ENCODE measurements at regions not wholly inside any gene's neighbourhood (a gene's known extent, or its start where the extent isn't known, plus 50 kb on each side); places are given as distances from the start of the nearest gene placed in this dataset.

DNA sequence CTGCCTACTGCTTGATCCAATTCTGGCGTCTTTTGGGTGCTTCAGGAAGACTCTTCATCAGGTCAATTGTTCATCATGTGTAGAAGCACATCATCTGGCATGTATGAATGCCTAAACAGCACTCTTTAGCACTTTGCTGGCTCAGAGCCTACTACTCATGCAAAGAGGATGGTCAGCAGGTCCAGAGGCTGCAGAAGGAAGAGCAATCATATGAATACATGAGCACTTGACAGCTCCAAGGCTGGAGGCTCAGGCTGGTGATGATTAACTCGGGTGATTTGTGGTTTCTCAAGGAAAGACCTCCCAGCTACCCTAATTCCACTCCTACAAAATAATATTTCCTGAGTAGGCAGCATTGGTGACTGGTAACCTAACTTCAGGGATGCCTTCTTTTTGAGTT, 103.8 kb upstream of the CXCL13 start:
- TF ChIP-seq EZH2phosphoT487 (IDR thresholded peaks at IDR 0.05; ENCODE audit: borderline replicate concordance, low read depth, low read length), result no peak
- TF ChIP-seq, protein P1, sequence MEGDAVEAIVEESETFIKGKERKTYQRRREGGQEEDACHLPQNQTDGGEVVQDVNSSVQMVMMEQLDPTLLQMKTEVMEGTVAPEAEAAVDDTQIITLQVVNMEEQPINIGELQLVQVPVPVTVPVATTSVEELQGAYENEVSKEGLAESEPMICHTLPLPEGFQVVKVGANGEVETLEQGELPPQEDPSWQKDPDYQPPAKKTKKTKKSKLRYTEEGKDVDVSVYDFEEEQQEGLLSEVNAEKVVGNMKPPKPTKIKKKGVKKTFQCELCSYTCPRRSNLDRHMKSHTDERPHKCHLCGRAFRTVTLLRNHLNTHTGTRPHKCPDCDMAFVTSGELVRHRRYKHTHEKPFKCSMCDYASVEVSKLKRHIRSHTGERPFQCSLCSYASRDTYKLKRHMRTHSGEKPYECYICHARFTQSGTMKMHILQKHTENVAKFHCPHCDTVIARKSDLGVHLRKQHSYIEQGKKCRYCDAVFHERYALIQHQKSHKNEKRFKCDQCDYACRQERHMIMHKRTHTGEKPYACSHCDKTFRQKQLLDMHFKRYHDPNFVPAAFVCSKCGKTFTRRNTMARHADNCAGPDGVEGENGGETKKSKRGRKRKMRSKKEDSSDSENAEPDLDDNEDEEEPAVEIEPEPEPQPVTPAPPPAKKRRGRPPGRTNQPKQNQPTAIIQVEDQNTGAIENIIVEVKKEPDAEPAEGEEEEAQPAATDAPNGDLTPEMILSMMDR (conservative IDR thresholded peaks at IDR 0.05; ENCODE audit: low read length), result no peak
- Histone ChIP-seq H4K20me1 (ENCODE audit: insufficient read depth, low read length) (no peaks in the 10 kb centered on the region), H3K36me3 (ENCODE audit: insufficient read depth, low read length) (no peaks in the 10 kb centered on the region), H3K4me2 (ENCODE audit: low read length) (no peak overlapping the region), H3K27ac (ENCODE audit: low read depth, low read length, poor library complexity, severe bottlenecking) (no peak overlapping the region), H3K4me1 (ENCODE audit: insufficient read depth, low read length, poor library complexity, severe bottlenecking) (no peaks in the 10 kb centered on the region), H2AFZ (ENCODE audit: low read length) (no peak overlapping the region), H3K79me2 (ENCODE audit: insufficient read depth, low read depth, low read length) (no peaks in the 10 kb centered on the region), H3K4me3 (ENCODE audit: low read depth, low read length, poor library complexity, severe bottlenecking) (no peak overlapping the region), H3K9me3 (ENCODE audit: low read length) (no peaks in the 10 kb centered on the region), H3K9me2 (ENCODE audit: insufficient read depth, low read length) (no peaks in the 10 kb centered on the region)
- no peak for DNase-seq (ENCODE audit: low spot score)
- ChIA-PET CTCF (ENCODE audit: unreplicated experiment) (no interaction called here), POLR2A (no interaction called here)
- intact Hi-C loops (cut with micrococcal nuclease; ENCODE audit: unreplicated experiment), result no loop called here
- BruUV-seq (replicated peaks), result no TSS peak

DNA sequence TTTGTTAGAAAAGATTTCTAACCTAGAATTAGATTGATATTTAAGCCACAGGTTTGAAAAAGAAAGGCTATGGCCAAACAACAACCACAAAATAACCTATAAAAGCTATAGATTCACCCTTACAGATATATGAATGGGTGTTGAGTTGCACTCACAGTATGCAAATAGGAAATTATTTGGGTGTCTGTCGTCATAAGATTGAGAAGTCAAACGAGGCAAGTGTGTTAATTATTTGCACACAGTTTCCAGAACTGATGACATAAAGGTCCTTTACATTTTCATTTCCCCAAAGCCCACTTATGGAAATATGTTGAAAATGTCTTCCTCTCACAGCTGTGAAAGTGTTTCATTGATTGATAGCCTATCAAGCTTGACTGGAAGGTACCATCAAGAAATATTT, 101.2 kb upstream of the CXCL13 start:
- H3K27ac ChIP-seq (ENCODE audit: low read depth, low read length, poor library complexity, severe bottlenecking), result no peak overlapping the region
- no peaks in the 10 kb centered on the region for H3K9me2 ChIP-seq (ENCODE audit: insufficient read depth, low read length)
- no peaks in the 10 kb centered on the region for H3K4me1 ChIP-seq (ENCODE audit: insufficient read depth, low read length, poor library complexity, severe bottlenecking)
- ChIA-PET CTCF (ENCODE audit: unreplicated experiment) (no interaction called here), POLR2A (no interaction called here)
- no peak overlapping the region for H3K4me2 ChIP-seq (ENCODE audit: low read length)
- H2AFZ ChIP-seq (ENCODE audit: low read length), result no peak overlapping the region
- no peaks in the 10 kb centered on the region for H3K9me3 ChIP-seq (ENCODE audit: low read length)
- intact Hi-C loops (cut with micrococcal nuclease; ENCODE audit: unreplicated experiment), result no loop called here
- no peaks in the 10 kb centered on the region for H3K36me3 ChIP-seq (ENCODE audit: insufficient read depth, low read length)
- H3K79me2 ChIP-seq (ENCODE audit: insufficient read depth, low read depth, low read length), result no peaks in the 10 kb centered on the region
- H3K4me3 ChIP-seq (ENCODE audit: low read depth, low read length, poor library complexity, severe bottlenecking), result no peak overlapping the region
- no peaks in the 10 kb centered on the region for H4K20me1 ChIP-seq (ENCODE audit: insufficient read depth, low read length)
- DNase-seq (ENCODE audit: low spot score), result no peak
- no TSS peak for BruUV-seq (replicated peaks)
- TF ChIP-seq, protein P1 (conservative IDR thresholded peaks at IDR 0.05; ENCODE audit: low read length), result no peak
- TF ChIP-seq EZH2phosphoT487 (IDR thresholded peaks at IDR 0.05; ENCODE audit: borderline replicate concordance, low read depth, low read length), result no peak

DNA sequence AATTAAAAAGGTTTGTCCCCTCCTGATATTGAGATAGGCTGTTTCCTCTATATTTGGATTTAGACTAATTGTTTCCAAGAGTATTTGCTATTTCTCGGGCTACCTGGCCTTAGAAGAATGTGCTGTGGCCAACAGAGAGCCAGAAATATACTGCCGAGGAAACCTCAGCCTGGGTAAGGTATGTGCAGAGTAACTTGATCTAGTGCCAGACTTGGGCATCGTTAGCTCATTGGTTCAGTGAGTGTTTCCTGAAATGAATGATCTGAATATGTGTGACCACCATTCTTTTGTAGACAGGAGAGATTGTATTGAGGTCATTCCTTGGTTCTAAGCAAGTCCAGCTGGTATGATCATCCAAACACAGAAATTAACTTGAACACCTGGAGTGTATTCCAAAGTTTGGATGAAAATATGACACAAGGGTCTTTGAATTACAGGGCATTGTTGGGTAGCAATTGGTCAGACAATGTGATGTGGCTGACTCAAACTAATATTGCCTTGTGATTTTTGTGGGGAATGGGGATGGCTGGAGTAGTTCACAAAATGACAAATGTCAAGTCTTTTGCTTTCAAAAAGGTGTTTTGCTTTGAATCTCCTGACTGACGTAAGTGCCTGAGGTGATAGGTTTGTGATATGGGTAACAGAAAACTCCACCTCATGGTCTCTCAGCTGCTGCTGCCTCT, 100.2 kb upstream of the CXCL13 start:
- no peak for DNase-seq (ENCODE audit: low spot score)
- Histone ChIP-seq H3K4me3 (ENCODE audit: low read depth, low read length, poor library complexity, severe bottlenecking) (no peak overlapping the region), H4K20me1 (ENCODE audit: insufficient read depth, low read length) (no peaks in the 10 kb centered on the region), H3K36me3 (ENCODE audit: insufficient read depth, low read length) (no peaks in the 10 kb centered on the region), H3K4me2 (ENCODE audit: low read length) (no peak overlapping the region), H3K27ac (ENCODE audit: low read depth, low read length, poor library complexity, severe bottlenecking) (no peak overlapping the region), H2AFZ (ENCODE audit: low read length) (no peak overlapping the region), H3K9me2 (ENCODE audit: insufficient read depth, low read length) (no peaks in the 10 kb centered on the region), H3K9me3 (ENCODE audit: low read length) (no peaks in the 10 kb centered on the region), H3K4me1 (ENCODE audit: insufficient read depth, low read length, poor library complexity, severe bottlenecking) (no peaks in the 10 kb centered on the region), H3K79me2 (ENCODE audit: insufficient read depth, low read depth, low read length) (no peaks in the 10 kb centered on the region)
- BruUV-seq (replicated peaks), result no TSS peak
- intact Hi-C loops (cut with micrococcal nuclease; ENCODE audit: unreplicated experiment), result no loop called here
- ChIA-PET POLR2A (interaction anchor here (0.6 kb wide), 1 partner anchor 554 kb away, joined by 3 read pairs; no protein-coding TSS in a partner anchor), CTCF (ENCODE audit: unreplicated experiment) (no interaction called here)
- TF ChIP-seq, protein P1 (conservative IDR thresholded peaks at IDR 0.05; ENCODE audit: low read length), result no peak
- no peak for TF ChIP-seq EZH2phosphoT487 (IDR thresholded peaks at IDR 0.05; ENCODE audit: borderline replicate concordance, low read depth, low read length)

Measured in OCI-LY7 (cell line).